ENCODE measurements at regions not wholly inside any gene's neighbourhood (a gene's known extent, or its start where the extent isn't known, plus 50 kb on each side); places are given as distances from the start of the nearest gene placed in this dataset.

DNA sequence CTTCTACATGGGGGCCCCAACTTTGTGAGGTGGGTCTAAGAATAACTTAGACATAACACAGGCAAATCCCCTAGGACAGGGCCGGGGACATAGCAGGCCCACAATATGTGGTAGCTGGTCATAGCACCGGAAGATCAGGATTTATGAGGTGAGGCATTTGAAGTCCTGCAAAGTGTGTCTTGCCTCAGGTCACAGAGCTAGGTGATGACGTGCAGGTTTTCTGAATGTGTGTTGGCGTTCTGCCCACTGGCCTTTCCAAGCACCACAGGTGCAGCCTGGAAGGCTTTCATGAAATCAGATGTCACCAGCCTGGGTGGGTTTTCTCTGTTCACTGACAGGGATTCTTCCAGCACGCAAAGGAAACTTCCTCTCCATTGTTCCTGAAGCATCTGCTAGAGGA, 119.1 kb downstream of the LRATD1 start:
- Histone ChIP-seq H3K14ac (ENCODE audit: insufficient read length) (no peak overlapping the region), H4K5ac (ENCODE audit: insufficient read length, low read depth, low read length) (no peak overlapping the region), H3K36me3 (ENCODE audit: control insufficient read depth in 2 of 4, insufficient read depth in 4 of 4, low read length in 3 of 4) (no peaks in the 10 kb centered on the region; a peak in 1 of 8 replicates), H2BK5ac (ENCODE audit: low read depth, low read length) (no peak overlapping the region), H3K56ac (replicated peaks; ENCODE audit: insufficient read length, low read depth, low read length) (no peak overlapping the region), H2AK5ac (ENCODE audit: low read depth, low read length) (no peak overlapping the region), H2BK120ac (replicated peaks; ENCODE audit: low read depth, low read length) (no peak overlapping the region), H3K79me2 (ENCODE audit: control insufficient read depth in 1 of 2, insufficient read depth in 2 of 2, low read length in 2 of 2) (peaks cover 0 to 3% of the 10 kb centered on the region in 2 experiments; a peak in 1 of 4 replicates), H3K4me3 (ENCODE audit: extremely low read depth in 1 of 4, insufficient read depth in 2 of 4, low read depth in 3 of 4, low read length in 4 of 4) (no peak overlapping the region), H2BK15ac (ENCODE audit: low read length) (no peak overlapping the region), H3K9me3 (ENCODE audit: insufficient read depth in 2 of 2, low read depth in 1 of 2, low read length in 1 of 2) (peaks cover 0 to 10% of the 10 kb centered on the region in 2 experiments; a peak in 3 of 4 replicates), H4K20me1 (replicated peaks in 1 of 2; ENCODE audit: control insufficient read depth in 1 of 2, insufficient read depth in 2 of 2, low read length in 2 of 2) (peaks cover 0 to 2% of the 10 kb centered on the region in 2 experiments), H3K9ac (replicated peaks in 1 of 4; ENCODE audit: extremely low read depth in 1 of 4, low read depth in 3 of 4, low read length in 3 of 4) (no peak overlapping the region), H3K27me3 (replicated peaks in 1 of 4; ENCODE audit: control insufficient read depth in 3 of 4, extremely low read depth in 1 of 4, insufficient read depth in 3 of 4, low read length in 3 of 4) (no peaks in the 10 kb centered on the region), H3K79me1 (ENCODE audit: low read depth, low read length) (no peaks in the 10 kb centered on the region), H3K23ac (ENCODE audit: insufficient read length) (no peak overlapping the region), H2BK12ac (ENCODE audit: low read depth, low read length) (no peak overlapping the region), H3K18ac (ENCODE audit: extremely low read depth, low read length) (no peak overlapping the region), H3K27ac (ENCODE audit: low read depth, low read length) (no peak overlapping the region), H3K4me1 (replicated peaks in 1 of 4; ENCODE audit: control insufficient read depth in 3 of 4, insufficient read depth in 4 of 4, low read length in 3 of 4) (no peaks in the 10 kb centered on the region), H2AFZ (ENCODE audit: low read length) (no peak overlapping the region), H4K91ac (replicated peaks; ENCODE audit: insufficient read length, low read length) (no peak overlapping the region), H3K4ac (replicated peaks; ENCODE audit: insufficient read length, low read depth, low read length) (no peak overlapping the region), H4K8ac (ENCODE audit: extremely low read depth, insufficient read depth, low read length) (no peak overlapping the region), H3K4me2 (ENCODE audit: insufficient read depth in 1 of 2, low read depth in 2 of 2, low read length in 2 of 2) (no peak overlapping the region), H3K23me2 (ENCODE audit: low read depth, low read length) (peaks cover 5% of the 10 kb centered on the region; the same call in 1 of the 2 replicates), H2BK20ac (ENCODE audit: low read length) (no peak overlapping the region)
- ChIA-PET CTCF (ENCODE audit: partially characterized antibody) (no interaction called here), POLR2A (ENCODE audit: partially characterized antibody) (no interaction called here)
- WGBS, 2 experiments (ENCODE audit: extremely low coverage in 1 of 2, insufficient coverage in 1 of 2, insufficient read length in 1 of 2, insufficient replicate concordance in 2 of 2, low coverage in 1 of 2, low lambda C conversion rate in 2 of 2, missing lambda C conversion rate in 1 of 2), result 89% methylated on average over 5 of the region's 5 CpGs; no CpG with 5 or more reads in 1 of the 2 experiments
- DNase-seq (ENCODE audit: low read depth in 1 of 2, low spot score in 2 of 2) (no peak), FAIRE-seq (no peak)
- TF ChIP-seq, protein P1, sequence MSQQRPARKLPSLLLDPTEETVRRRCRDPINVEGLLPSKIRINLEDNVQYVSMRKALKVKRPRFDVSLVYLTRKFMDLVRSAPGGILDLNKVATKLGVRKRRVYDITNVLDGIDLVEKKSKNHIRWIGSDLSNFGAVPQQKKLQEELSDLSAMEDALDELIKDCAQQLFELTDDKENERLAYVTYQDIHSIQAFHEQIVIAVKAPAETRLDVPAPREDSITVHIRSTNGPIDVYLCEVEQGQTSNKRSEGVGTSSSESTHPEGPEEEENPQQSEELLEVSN (IDR thresholded peaks at IDR 0.05), result no peak
- no peak for TF ChIP-seq TEAD4 (IDR thresholded peaks at IDR 0.05; ENCODE audit: low read depth, low read length)
- TF ChIP-seq TAF7 (optimal IDR thresholded peaks at IDR 0.05; ENCODE audit: borderline replicate concordance, low read depth, low read length), result no peak
- no peak for TF ChIP-seq ZNF274 (IDR thresholded peaks at IDR 0.05; ENCODE audit: borderline replicate concordance, extremely low read depth, low read length)
- no peak for TF ChIP-seq ASH2L (IDR thresholded peaks at IDR 0.05; ENCODE audit: low read length)
- no peak for TF ChIP-seq SIX5 (IDR thresholded peaks at IDR 0.05; ENCODE audit: low read depth, low read length)
- TF ChIP-seq TBP (IDR thresholded peaks at IDR 0.05; ENCODE audit: low read depth, low read length), result no peak
- no peak for TF ChIP-seq EZH2 (IDR thresholded peaks at IDR 0.05; ENCODE audit: low read depth, low read length, severe bottlenecking)
- TF ChIP-seq RAD21 (IDR thresholded peaks at IDR 0.05 in 1 of 2, conservative IDR thresholded peaks at IDR 0.05 in 1 of 2; ENCODE audit: low read depth in 2 of 2, low read length in 2 of 2), result no peak
- no peak for TF ChIP-seq SP2 (IDR thresholded peaks at IDR 0.05; ENCODE audit: low read length)
- no peak for TF ChIP-seq RBBP5 (IDR thresholded peaks at IDR 0.05; ENCODE audit: borderline replicate concordance, low read depth, low read length)
- no peak for TF ChIP-seq SRF (IDR thresholded peaks at IDR 0.05; ENCODE audit: low read depth, low read length)
- no peak for TF ChIP-seq CHD1 (IDR thresholded peaks at IDR 0.05; ENCODE audit: low read depth, low read length)
- TF ChIP-seq GABPA (IDR thresholded peaks at IDR 0.05; ENCODE audit: borderline replicate concordance, insufficient read depth, low read length), result no peak
